ENCODE measurements at regions not wholly inside any gene's neighbourhood (a gene's known extent, or its start where the extent isn't known, plus 50 kb on each side); places are given as distances from the start of the nearest gene placed in this dataset.

DNA sequence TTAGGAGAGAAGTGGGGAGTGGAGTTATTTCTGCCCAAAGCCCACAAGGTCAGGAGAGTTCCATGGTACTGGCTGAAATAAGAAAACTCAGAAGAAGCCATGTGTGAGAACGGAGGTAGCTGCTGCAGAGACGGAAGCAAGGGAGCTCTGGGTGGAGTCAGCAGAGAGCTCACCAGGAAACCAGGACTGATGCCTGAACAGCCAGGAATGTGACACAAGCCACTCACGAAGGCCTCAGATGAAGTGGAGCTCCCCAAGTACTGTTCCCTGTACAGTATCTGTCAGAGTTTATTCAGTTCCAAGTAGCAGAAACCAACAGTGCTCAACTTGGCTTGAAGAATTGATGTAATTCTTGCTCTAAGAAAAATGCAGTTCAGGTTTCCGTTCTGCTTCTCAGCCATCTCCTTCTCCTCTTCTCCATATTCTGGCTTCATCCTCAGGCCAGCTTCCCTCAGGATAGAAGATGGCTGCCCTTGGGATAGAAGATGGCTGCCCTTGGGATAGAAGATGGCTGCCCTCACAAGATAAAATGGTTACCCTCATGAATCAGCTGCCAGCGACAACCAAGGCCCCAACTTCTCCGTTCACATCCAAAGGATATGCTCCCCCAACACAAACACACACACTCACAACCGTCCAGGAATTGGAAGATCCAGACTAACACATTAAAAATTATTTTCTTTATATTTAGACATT is 117.4 kb upstream of the SH3BP4 start:
- peaks cover 3% of the 10 kb centered on the region for H3K4me1 ChIP-seq
- no peak for TF ChIP-seq POLR2AphosphoS5 (IDR thresholded peaks at IDR 0.05)
- no peak for TF ChIP-seq EP300 (IDR thresholded peaks at IDR 0.05)
- no peak for TF ChIP-seq POLR2A (IDR thresholded peaks at IDR 0.05)
- TF ChIP-seq, protein P1, sequence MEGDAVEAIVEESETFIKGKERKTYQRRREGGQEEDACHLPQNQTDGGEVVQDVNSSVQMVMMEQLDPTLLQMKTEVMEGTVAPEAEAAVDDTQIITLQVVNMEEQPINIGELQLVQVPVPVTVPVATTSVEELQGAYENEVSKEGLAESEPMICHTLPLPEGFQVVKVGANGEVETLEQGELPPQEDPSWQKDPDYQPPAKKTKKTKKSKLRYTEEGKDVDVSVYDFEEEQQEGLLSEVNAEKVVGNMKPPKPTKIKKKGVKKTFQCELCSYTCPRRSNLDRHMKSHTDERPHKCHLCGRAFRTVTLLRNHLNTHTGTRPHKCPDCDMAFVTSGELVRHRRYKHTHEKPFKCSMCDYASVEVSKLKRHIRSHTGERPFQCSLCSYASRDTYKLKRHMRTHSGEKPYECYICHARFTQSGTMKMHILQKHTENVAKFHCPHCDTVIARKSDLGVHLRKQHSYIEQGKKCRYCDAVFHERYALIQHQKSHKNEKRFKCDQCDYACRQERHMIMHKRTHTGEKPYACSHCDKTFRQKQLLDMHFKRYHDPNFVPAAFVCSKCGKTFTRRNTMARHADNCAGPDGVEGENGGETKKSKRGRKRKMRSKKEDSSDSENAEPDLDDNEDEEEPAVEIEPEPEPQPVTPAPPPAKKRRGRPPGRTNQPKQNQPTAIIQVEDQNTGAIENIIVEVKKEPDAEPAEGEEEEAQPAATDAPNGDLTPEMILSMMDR (IDR thresholded peaks at IDR 0.05) = no peak
- no peak for DNase-seq (ENCODE audit: low spot score in 2 of 2)
- H3K4me3 ChIP-seq = no peak overlapping the region
- H3K9me3 ChIP-seq = no peaks in the 10 kb centered on the region
- no peaks in the 10 kb centered on the region for H3K27me3 ChIP-seq
- H3K36me3 ChIP-seq = no peaks in the 10 kb centered on the region
- 87% methylated on average over 7 of the region's 7 CpGs for WGBS
- no peak overlapping the region for H3K27ac ChIP-seq

- H3K4me3 ChIP-seq = no peak overlapping the region
- H3K27ac ChIP-seq = no peak overlapping the region
- DNase-seq (ENCODE audit: low spot score in 2 of 2) = no peak
- no peaks in the 10 kb centered on the region for H3K36me3 ChIP-seq
- H3K4me1 ChIP-seq = no peaks in the 10 kb centered on the region
- no peaks in the 10 kb centered on the region for H3K27me3 ChIP-seq
- WGBS = 85% methylated on average over 2 of the region's 2 CpGs
- TF ChIP-seq EP300 (IDR thresholded peaks at IDR 0.05) (no peak), POLR2A (IDR thresholded peaks at IDR 0.05) (no peak)
- no peaks in the 10 kb centered on the region for H3K9me3 ChIP-seq
Observed at GRCh38 chr2:234830853-234831252, 121.0 kb upstream of the SH3BP4 start.

DNA sequence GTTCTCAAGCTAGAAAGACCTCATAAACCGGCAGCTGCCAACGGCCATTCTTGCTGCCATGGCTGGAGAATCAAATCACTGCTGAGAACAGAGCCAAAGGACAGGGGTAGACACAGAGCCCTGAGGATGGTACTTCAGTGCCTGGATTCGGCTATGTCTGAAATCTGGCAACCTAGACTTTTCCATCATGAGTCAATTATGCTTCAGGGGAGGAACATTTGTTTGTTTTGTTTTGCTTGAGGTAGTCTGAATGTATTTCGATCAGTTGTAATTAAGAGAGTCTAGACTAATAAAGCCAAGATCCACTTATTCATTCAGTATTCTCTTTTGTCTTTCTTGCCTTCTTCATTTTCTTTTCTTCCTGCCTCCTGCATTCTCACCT is 122.8 kb upstream of the SH3BP4 start:
- Histone ChIP-seq H3K36me3 (no peaks in the 10 kb centered on the region), H3K27ac (no peak overlapping the region), H3K27me3 (no peaks in the 10 kb centered on the region), H3K9me3 (no peaks in the 10 kb centered on the region), H3K4me3 (no peak overlapping the region), H3K4me1 (peaks cover 5% of the 10 kb centered on the region)
- DNase-seq (ENCODE audit: low spot score in 2 of 2) = no peak
- 67% methylated on average over 4 of the region's 4 CpGs for WGBS
- TF ChIP-seq EP300 (IDR thresholded peaks at IDR 0.05) (no peak), POLR2AphosphoS5 (IDR thresholded peaks at IDR 0.05) (no peak), POLR2A (IDR thresholded peaks at IDR 0.05) (no peak)
- TF ChIP-seq, protein P1 (IDR thresholded peaks at IDR 0.05) = no peak

DNA sequence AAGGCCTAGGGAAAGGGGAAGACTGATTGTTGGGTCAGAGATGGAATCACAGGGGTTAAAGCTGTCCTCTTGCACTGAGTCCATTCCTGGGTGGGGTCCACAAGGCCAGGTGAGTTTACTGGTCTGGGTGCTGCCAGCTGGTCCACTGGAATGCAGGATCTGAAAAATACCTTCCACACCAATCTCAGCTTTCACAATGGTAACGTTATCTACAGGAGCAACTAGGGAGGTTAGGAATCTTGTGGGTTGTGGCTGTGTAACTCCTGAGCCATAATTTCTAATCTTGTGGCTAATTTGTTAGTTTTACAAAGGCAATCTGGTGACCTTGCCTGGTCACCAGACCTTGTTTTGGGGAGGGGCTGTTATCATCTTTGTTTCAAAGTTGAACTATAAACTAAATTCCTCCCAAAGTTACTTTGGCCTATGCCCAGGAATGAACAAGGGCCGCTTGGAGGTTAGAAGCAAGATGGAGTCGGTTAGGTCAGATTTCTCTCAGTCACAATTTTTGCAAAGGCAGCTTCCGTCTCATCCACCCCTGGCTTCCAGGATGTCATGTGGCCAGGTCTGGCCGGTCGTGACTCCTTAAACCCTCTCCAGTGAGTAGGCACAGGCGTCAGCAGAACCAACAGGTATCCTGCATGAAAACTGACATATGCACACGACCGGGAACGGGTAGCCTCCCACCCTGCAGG is 123.3 kb upstream of the SH3BP4 start:
- 84% methylated on average over 10 of the region's 10 CpGs for WGBS
- Histone ChIP-seq H3K36me3 (no peaks in the 10 kb centered on the region), H3K4me1 (peaks cover 5% of the 10 kb centered on the region), H3K27ac (no peak overlapping the region), H3K27me3 (no peaks in the 10 kb centered on the region), H3K9me3 (no peaks in the 10 kb centered on the region), H3K4me3 (no peak overlapping the region)
- TF ChIP-seq, protein P1 (IDR thresholded peaks at IDR 0.05) = no peak
- no peak for TF ChIP-seq EP300 (IDR thresholded peaks at IDR 0.05)
- TF ChIP-seq POLR2AphosphoS5 (IDR thresholded peaks at IDR 0.05) = no peak
- no peak for TF ChIP-seq POLR2A (IDR thresholded peaks at IDR 0.05)
- DNase-seq (ENCODE audit: low spot score in 2 of 2) = no peak

DNA sequence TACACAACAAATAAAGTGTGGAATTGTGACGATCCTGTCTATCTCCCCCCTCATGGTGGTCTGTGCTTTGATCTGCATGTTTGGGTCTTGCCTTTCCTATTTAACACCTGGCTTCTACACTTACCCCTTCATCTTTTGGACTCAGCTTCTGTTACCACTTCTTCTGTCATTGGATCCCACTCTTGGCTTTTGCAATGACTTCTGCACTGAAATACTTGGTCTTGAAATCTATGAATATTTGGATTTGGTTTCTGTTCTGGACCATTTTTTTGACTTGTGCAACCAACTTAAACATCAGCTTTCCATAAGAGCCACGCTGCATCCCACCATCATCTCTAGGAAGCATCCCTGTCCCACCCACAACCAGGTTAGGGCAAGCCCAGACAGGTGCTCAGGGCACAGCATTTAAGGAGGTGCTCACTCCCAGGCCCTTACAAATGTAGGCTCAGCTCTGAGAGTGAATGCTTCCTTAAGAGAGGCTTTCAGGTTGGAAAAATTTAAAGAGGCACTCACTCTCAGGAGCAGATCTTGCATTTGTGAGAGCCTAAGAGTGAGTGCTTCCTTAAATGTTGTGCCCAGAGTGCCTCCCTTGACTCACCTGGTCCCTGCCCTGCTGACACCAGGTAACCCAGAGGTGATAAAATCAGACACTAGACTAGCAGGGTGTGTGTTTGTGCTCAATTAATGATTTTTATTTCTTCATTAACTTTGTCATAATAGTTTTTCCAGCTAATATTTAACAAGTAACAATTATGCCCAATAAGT is 124.5 kb upstream of the SH3BP4 start:
- 89% methylated on average over 2 of the region's 2 CpGs for WGBS
- no peak for DNase-seq (ENCODE audit: low spot score in 2 of 2)
- no peak overlapping the region for H3K4me3 ChIP-seq
- no peak overlapping the region for H3K27ac ChIP-seq
- TF ChIP-seq POLR2A (IDR thresholded peaks at IDR 0.05) = no peak
- no peak for TF ChIP-seq POLR2AphosphoS5 (IDR thresholded peaks at IDR 0.05)
- peaks cover 5% of the 10 kb centered on the region for H3K4me1 ChIP-seq
- H3K27me3 ChIP-seq = no peaks in the 10 kb centered on the region
- H3K36me3 ChIP-seq = no peaks in the 10 kb centered on the region
- H3K9me3 ChIP-seq = no peaks in the 10 kb centered on the region

GRCh38 chr2:234826681-234827080 is 125.1 kb upstream of the SH3BP4 start:
- Histone ChIP-seq H3K27me3 (no peaks in the 10 kb centered on the region), H3K27ac (no peak overlapping the region), H3K36me3 (no peaks in the 10 kb centered on the region), H3K4me3 (no peak overlapping the region), H3K9me3 (no peaks in the 10 kb centered on the region), H3K4me1 (peaks cover 5% of the 10 kb centered on the region)
- TF ChIP-seq POLR2AphosphoS5 (IDR thresholded peaks at IDR 0.05) (no peak), POLR2A (IDR thresholded peaks at IDR 0.05) (no peak), EP300 (IDR thresholded peaks at IDR 0.05) (no peak)
- TF ChIP-seq, protein P1 (IDR thresholded peaks at IDR 0.05) = no peak
- DNase-seq (ENCODE audit: low spot score in 2 of 2) = no peak
- 92% methylated on average over 5 of the region's 5 CpGs for WGBS

All from suprapubic skin (tissue), 4 donors.